ENCODE measurements at regions not wholly inside any gene's neighbourhood (a gene's known extent, or its start where the extent isn't known, plus 50 kb on each side); places are given as distances from the start of the nearest gene placed in this dataset.

- TF ChIP-seq CTCF (IDR thresholded peaks at IDR 0.05; ENCODE audit: low read depth, low read length, poor library complexity, severe bottlenecking): no peak
- no peak for TF ChIP-seq EZH2phosphoT487 (IDR thresholded peaks at IDR 0.05; ENCODE audit: borderline replicate concordance, low read length)
These were observed 94.2 kb downstream of the AIPL1 start for GRCh38 chr17:6340708-6341107.
